GM19372 (cell line): ENCODE measurements at regions not wholly inside any gene's neighbourhood (a gene's known extent, or its start where the extent isn't known, plus 50 kb on each side); places are given as distances from the start of the nearest gene placed in this dataset.

Source experiments
- ATAC-seq: cut with Tn5 transposase; IDR thresholded peaks from one replicate; pipeline ENCODE4 v1.9.1; 2021; ENCODE audit warnings: mild to moderate bottlenecking, low read depth, moderate library complexity; ENCODE audit not compliant: unreplicated experiment

DNA sequence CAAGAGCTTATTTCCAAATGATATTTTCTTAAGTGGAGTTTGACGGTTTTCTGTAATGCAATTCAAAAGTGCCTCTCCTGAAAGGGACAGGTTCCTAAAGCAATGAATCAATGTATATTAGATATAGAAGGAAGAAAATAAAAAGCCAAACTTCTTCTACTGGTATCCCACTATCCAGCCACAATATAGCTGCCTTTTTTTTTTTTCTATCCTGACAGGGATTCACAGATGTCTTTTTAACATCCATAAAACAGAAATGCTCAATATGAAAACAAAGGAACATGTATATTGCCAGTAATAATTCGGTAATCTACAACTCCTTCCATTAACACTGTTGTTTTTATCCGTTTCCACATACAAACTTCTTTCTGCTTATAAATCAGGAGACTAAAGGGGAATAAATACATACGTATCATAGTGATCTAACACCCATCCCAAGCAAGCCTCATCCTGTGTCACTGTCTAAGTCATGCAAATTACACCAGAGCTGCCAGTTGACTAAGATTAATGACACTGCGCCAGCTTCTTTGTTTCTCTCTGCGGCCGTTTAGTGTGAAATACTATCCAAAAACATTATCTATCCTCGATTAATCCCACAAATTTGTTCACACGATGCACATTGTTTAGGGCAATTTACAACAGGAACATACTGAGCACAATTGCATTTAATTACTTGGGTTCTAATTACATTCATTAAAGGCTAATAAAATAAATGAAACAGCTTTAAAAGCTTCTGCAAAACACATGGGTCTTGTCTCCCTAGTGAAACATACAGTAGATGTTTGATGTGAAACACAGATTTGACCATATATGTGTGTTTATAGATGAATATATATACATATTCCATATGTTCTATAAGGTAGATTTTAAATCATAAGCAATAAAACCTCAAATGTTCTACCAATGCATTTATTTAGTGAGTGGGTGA lies 51.9 kb upstream of the CDIN1 start:
- no peak for ATAC-seq

DNA sequence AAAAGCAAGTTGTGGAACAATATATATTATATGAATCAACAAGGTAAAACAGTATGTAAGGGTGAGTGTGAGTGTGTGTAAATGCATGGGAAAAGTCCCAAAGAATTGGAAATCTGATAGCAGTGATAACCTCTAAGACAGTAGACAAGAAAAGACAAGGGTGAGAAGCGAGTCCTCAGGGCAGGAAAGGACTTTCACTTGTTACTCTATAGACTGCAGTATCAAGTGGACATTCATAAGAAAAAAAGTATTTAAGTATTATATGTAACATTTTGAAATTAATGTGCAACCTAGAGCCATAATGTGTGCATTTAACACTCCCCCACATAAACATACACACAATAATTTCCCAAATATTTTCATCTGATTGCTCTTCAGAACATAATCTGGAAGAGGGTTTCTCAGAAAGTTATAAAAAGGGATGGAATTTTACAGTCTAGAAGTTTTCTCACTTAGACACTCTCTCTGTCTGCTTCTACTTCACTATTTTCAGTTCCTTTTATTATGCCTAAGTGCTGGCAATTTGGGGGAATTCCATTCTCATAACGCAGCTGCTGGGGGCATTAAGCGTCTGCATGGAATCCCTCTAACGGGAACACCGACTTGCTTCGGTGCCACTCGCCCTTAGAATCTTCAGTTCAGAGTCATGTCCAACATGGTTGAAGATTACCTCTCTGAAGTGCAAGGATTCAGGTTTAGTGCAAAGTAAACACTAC lies 50.0 kb upstream of the CDIN1 start:
- no peak for ATAC-seq
